H1 (cell line): ENCODE measurements at regions not wholly inside any gene's neighbourhood (a gene's known extent, or its start where the extent isn't known, plus 50 kb on each side); places are given as distances from the start of the nearest gene placed in this dataset.

Source experiments
- CTCF ChIA-PET: fragments of 300-600 bp; sonication (Branson Sonifier 250); formaldehyde crosslinking; loops from one replicate; lab custom pipeline; 2021; ENCODE audit not compliant: partially characterized antibody; lab: Charles Lee
- POLR2A ChIA-PET: fragments of 300-600 bp; sonication (Branson Sonifier 250); formaldehyde crosslinking; loops from one replicate; lab custom pipeline; 2021; ENCODE audit warnings: inconsistent platforms; ENCODE audit not compliant: partially characterized antibody; lab: Charles Lee
- DNase-seq, 2 experiments: peaks; one replicate each; pipeline versions ENCODE4 v3.0.0 to v3.0.0-alpha.2; 2010 to 2022; ENCODE audit warnings: low spot score in 2 of 2, low read depth in 1 of 2, mixed read lengths in 1 of 2
- FAIRE-seq: peaks from 2 replicates; lab custom pipeline; 2011; peaks lifted over from hg19 to GRCh38; lab: Jason Lieb, UNC
- H2AFZ ChIP-seq: 2 replicates; pipeline ENCODE4 v1.8.1; 2012; ENCODE audit warnings: low read length, inconsistent platforms
- H2AK5ac ChIP-seq: 2 replicates; pipeline ENCODE4 v1.6.1; 2013; ENCODE audit warnings: low read depth, low read length
- H2BK120ac ChIP-seq: replicated peaks from 2 replicates; pipeline ENCODE3; 2013; ENCODE audit warnings: low read depth, low read length, inconsistent platforms
- H2BK12ac ChIP-seq: 2 replicates; pipeline ENCODE4 v1.6.1; 2013; ENCODE audit warnings: low read depth, low read length
- H2BK15ac ChIP-seq: 2 replicates; pipeline ENCODE4 v1.6.1; 2013; ENCODE audit warnings: low read length
- H2BK20ac ChIP-seq: 2 replicates; pipeline ENCODE4 v1.6.1; 2013; ENCODE audit warnings: low read length
- H2BK5ac ChIP-seq: 2 replicates; pipeline ENCODE4 v1.6.1; 2013; ENCODE audit warnings: low read depth, low read length
- H3K14ac ChIP-seq: 2 replicates; pipeline ENCODE4 v1.6.1; 2013; ENCODE audit warnings: inconsistent platforms; ENCODE audit not compliant: insufficient read length
- H3K18ac ChIP-seq: 2 replicates; pipeline ENCODE4 v1.6.1; 2013; ENCODE audit warnings: low read length; ENCODE audit errors: extremely low read depth
- H3K23ac ChIP-seq: 2 replicates; pipeline ENCODE4 v1.6.1; 2013; ENCODE audit warnings: inconsistent platforms; ENCODE audit not compliant: insufficient read length
- H3K23me2 ChIP-seq: 2 replicates; pipeline ENCODE4 v1.6.1; 2013; ENCODE audit warnings: low read depth, low read length
- H3K27ac ChIP-seq: 2 replicates; pipeline ENCODE4 v1.6.1; 2011; ENCODE audit warnings: low read depth, low read length, inconsistent platforms
- H3K27me3 ChIP-seq, 4 experiments: replicated peaks in 1 of 4; 1 replicate in 1 of 4; 2 replicates in 3 of 4; pipeline versions ENCODE4 v1.6.1 to v1.8.1; 2011 to 2013; ENCODE audit warnings: low read length in 3 of 4, mild to moderate bottlenecking in 3 of 4, inconsistent platforms in 2 of 4, mixed read lengths in 2 of 4, moderate library complexity in 1 of 4; ENCODE audit not compliant: control insufficient read depth in 3 of 4, insufficient read depth in 3 of 4; ENCODE audit errors: extremely low read depth in 1 of 4
- H3K36me3 ChIP-seq, 4 experiments: 2 replicates each; pipeline versions ENCODE4 v1.6.1 to v1.8.1; 2011 to 2013; ENCODE audit warnings: mild to moderate bottlenecking in 4 of 4, low read length in 3 of 4, moderate library complexity in 2 of 4, control low read depth in 1 of 4, inconsistent platforms in 1 of 4; ENCODE audit not compliant: insufficient read depth in 4 of 4, control insufficient read depth in 2 of 4
- H3K4ac ChIP-seq: replicated peaks from 2 replicates; pipeline ENCODE3; 2013; ENCODE audit warnings: low read length, low read depth, mixed read lengths, inconsistent platforms; ENCODE audit not compliant: insufficient read length
- H3K4me1 ChIP-seq, 4 experiments: replicated peaks in 1 of 4; 1 replicate in 1 of 4; 2 replicates in 3 of 4; pipeline versions ENCODE4 v1.6.1 to v1.8.1; 2011 to 2013; ENCODE audit warnings: low read length in 3 of 4, inconsistent platforms in 2 of 4, mixed read lengths in 1 of 4; ENCODE audit not compliant: insufficient read depth in 4 of 4, control insufficient read depth in 3 of 4
- H3K4me2 ChIP-seq, 2 experiments: 2 replicates each; pipeline versions ENCODE4 v1.6.1 to v1.8.1; 2011 to 2013; ENCODE audit warnings: low read depth in 2 of 2, low read length in 2 of 2, control low read depth in 1 of 2, inconsistent platforms in 1 of 2, mild to moderate bottlenecking in 1 of 2; ENCODE audit not compliant: insufficient read depth in 1 of 2
- H3K4me3 ChIP-seq, 4 experiments: fragments of 200-600, 300-600 bp in 1 of 4; sonication (generic), shearing (Covaris generic), sonication (Bioruptor Twin) in 1 of 4; 2 replicates each; pipeline versions ENCODE4 v1.5.1 to v1.8.1; 2011 to 2016; ENCODE audit warnings: low read length in 4 of 4, low read depth in 3 of 4, control low read depth in 2 of 4, inconsistent platforms in 2 of 4, mild to moderate bottlenecking in 2 of 4, mixed read lengths in 1 of 4, moderate library complexity in 1 of 4; ENCODE audit not compliant: insufficient read depth in 2 of 4; ENCODE audit errors: extremely low read depth in 1 of 4
- H3K56ac ChIP-seq: replicated peaks from 2 replicates; pipeline ENCODE3; 2013; ENCODE audit warnings: low read depth, mild to moderate bottlenecking, mixed read lengths, low read length, inconsistent platforms; ENCODE audit not compliant: insufficient read length
- H3K79me1 ChIP-seq: 2 replicates; pipeline ENCODE4 v1.6.1; 2013; ENCODE audit warnings: low read depth, low read length, control low read depth
- H3K79me2 ChIP-seq, 2 experiments: 2 replicates each; pipeline versions ENCODE4 v1.6.1 to v1.8.1; 2012 to 2013; ENCODE audit warnings: low read length in 2 of 2, mild to moderate bottlenecking in 2 of 2, inconsistent platforms in 1 of 2; ENCODE audit not compliant: insufficient read depth in 2 of 2, control insufficient read depth in 1 of 2
- H3K9ac ChIP-seq, 4 experiments: replicated peaks in 1 of 4; 1 replicate in 1 of 4; 2 replicates in 3 of 4; pipeline versions ENCODE4 v1.6.1 to v1.8.1; 2011 to 2013; ENCODE audit warnings: low read depth in 3 of 4, low read length in 3 of 4, control low read depth in 2 of 4, mild to moderate bottlenecking in 2 of 4, moderate library complexity in 2 of 4, inconsistent platforms in 1 of 4; ENCODE audit errors: extremely low read depth in 1 of 4
- H3K9me3 ChIP-seq, 2 experiments: 2 replicates each; pipeline versions ENCODE4 v1.6.1 to v1.8.1; 2012 to 2013; ENCODE audit warnings: mild to moderate bottlenecking in 2 of 2, moderate library complexity in 2 of 2, control low read depth in 1 of 2, inconsistent platforms in 1 of 2, low read depth in 1 of 2, low read length in 1 of 2, mixed read lengths in 1 of 2; ENCODE audit not compliant: insufficient read depth in 2 of 2
- H4K20me1 ChIP-seq, 2 experiments: replicated peaks in 1 of 2; 2 replicates each; pipeline versions ENCODE3 to v1.8.1; 2011 to 2013; ENCODE audit warnings: inconsistent platforms in 2 of 2, low read length in 2 of 2, mild to moderate bottlenecking in 1 of 2; ENCODE audit not compliant: insufficient read depth in 2 of 2, control insufficient read depth in 1 of 2
- H4K5ac ChIP-seq: 2 replicates; pipeline ENCODE4 v1.6.1; 2013; ENCODE audit warnings: low read length, low read depth, mixed read lengths, inconsistent platforms; ENCODE audit not compliant: insufficient read length
- H4K8ac ChIP-seq: 2 replicates; pipeline ENCODE4 v1.8.0; 2013; ENCODE audit warnings: mild to moderate bottlenecking, moderate library complexity, low read length, inconsistent platforms; ENCODE audit not compliant: insufficient read depth; ENCODE audit errors: extremely low read depth
- H4K91ac ChIP-seq: replicated peaks from 2 replicates; pipeline ENCODE3; 2013; ENCODE audit warnings: low read length, mixed read lengths, inconsistent platforms; ENCODE audit not compliant: insufficient read length
- ATF2 ChIP-seq: IDR thresholded peaks from 2 replicates; pipeline ENCODE4 v1.6.1; 2012; ENCODE audit warnings: low read length, inconsistent platforms
- ATF3 ChIP-seq: IDR thresholded peaks from 2 replicates; pipeline ENCODE4 v1.6.1; 2011; ENCODE audit warnings: low read depth, mild to moderate bottlenecking, low read length; ENCODE audit not compliant: insufficient read depth
- BACH1 ChIP-seq: IDR thresholded peaks from 2 replicates; pipeline ENCODE4 v1.6.1; 2012; ENCODE audit warnings: low read length, improper control_type of control experiment
- CBX5 ChIP-seq: fragments of 300-800, 300-1000 bp; sonication (generic); IDR thresholded peaks from 2 replicates; pipeline ENCODE4 v1.7.1; 2016; ENCODE audit warnings: antibody characterized with exemption, low read length, low read depth
- GABPA ChIP-seq: IDR thresholded peaks from 2 replicates; pipeline ENCODE4 v1.6.1; 2011; ENCODE audit warnings: mild to moderate bottlenecking, low read length, moderate library complexity, borderline replicate concordance; ENCODE audit not compliant: insufficient read depth
- KDM4A ChIP-seq: IDR thresholded peaks from one replicate; pipeline ENCODE4 v1.7.1; 2012; ENCODE audit warnings: low read depth, mild to moderate bottlenecking, moderate library complexity, low read length, inconsistent platforms; ENCODE audit not compliant: severe bottlenecking
- TCF12 ChIP-seq: IDR thresholded peaks from 2 replicates; pipeline ENCODE4 v1.6.1; 2011; ENCODE audit warnings: low read depth, mild to moderate bottlenecking, low read length
- WGBS, 2 experiments: shearing (Covaris generic) in 1 of 2; methylation state at CpG; one replicate each; pipeline versions ENCODE4 v1.1.6 to v1.1.7; 2013 to 2015; ENCODE audit warnings: low lambda C conversion rate in 2 of 2, mixed read lengths in 2 of 2, inconsistent platforms in 1 of 2, low coverage in 1 of 2, missing lambda C conversion rate in 1 of 2; ENCODE audit not compliant: insufficient replicate concordance in 2 of 2, insufficient coverage in 1 of 2, insufficient read length in 1 of 2; ENCODE audit errors: extremely low coverage in 1 of 2, missing lambda C conversion rate in 1 of 2; 5-methylcytosine and 5-hydroxymethylcytosine counted together

GRCh38 chr2:9717886-9718451, 87.2 kb upstream of the YWHAQ start:
- Histone ChIP-seq H3K4me1 (peaks cover 0 to 2% (median 0%) of the 10 kb centered on the region in 4 experiments; a peak in 1 of 7 replicates), H3K18ac (no peak overlapping the region), H4K91ac (no peak overlapping the region), H3K79me1 (no peaks in the 10 kb centered on the region), H3K14ac (no peak overlapping the region), H2AFZ (no peak overlapping the region), H3K9me3 (no peaks in the 10 kb centered on the region), H3K9ac (no peak overlapping the region), H4K8ac (no peak overlapping the region), H3K27ac (no peak overlapping the region), H3K4ac (no peak overlapping the region), H2AK5ac (no peak overlapping the region), H3K4me3 (no peak overlapping the region), H3K27me3 (no peaks in the 10 kb centered on the region), H2BK120ac (no peak overlapping the region), H2BK5ac (no peak overlapping the region)
- WGBS, 2 experiments = 87% methylated on average over 7 of the region's 7 CpGs; no CpG with 5 or more reads in 1 of the 2 experiments
- no peak for DNase-seq
- no peak for FAIRE-seq
- POLR2A ChIA-PET = no interaction called here
- TF ChIP-seq BACH1 (no peak), GABPA (no peak), TCF12 (no peak), ATF3 (no peak), ATF2 (no peak), CBX5 (no peak), KDM4A (no peak)
- TF ChIP-seq, all 59 proteins: peak for 0
- Histone ChIP-seq H3K56ac (no peak overlapping the region), H3K23me2 (no peaks in the 10 kb centered on the region; the same call in 1 of the 2 replicates), H4K20me1 (no peaks in the 10 kb centered on the region), H2BK20ac (no peak overlapping the region), H3K4me2 (no peak overlapping the region), H2BK15ac (no peak overlapping the region), H3K23ac (no peak overlapping the region), H3K79me2 (no peaks in the 10 kb centered on the region), H4K5ac (no peak overlapping the region), H2BK12ac (no peak overlapping the region), H3K36me3 (no peaks in the 10 kb centered on the region)
- CTCF ChIA-PET = interaction anchor here (1.2 to 2.7 kb wide), 3 partner anchors 10 to 13 kb away, joined by 3 to 8 read pairs (median 8); no protein-coding TSS in a partner anchor
